Myocyte (in vitro differentiated cells): ENCODE measurements at regions not wholly inside any gene's neighbourhood (a gene's known extent, or its start where the extent isn't known, plus 50 kb on each side); places are given as distances from the start of the nearest gene placed in this dataset.
A peak's percentile ranks its signal among the peaks of the same experiment; 100 is the strongest.
"Not testable (repeated sequence)": the region's sequence is repeated elsewhere in the genome, so short reads cannot be mapped to it uniquely, and the experiment has no call there.

Experiments
- DNase-seq: peaks from one replicate; pipeline ENCODE4 v3.0.0-alpha.2; 2012; ENCODE audit warnings: low read depth

DNA sequence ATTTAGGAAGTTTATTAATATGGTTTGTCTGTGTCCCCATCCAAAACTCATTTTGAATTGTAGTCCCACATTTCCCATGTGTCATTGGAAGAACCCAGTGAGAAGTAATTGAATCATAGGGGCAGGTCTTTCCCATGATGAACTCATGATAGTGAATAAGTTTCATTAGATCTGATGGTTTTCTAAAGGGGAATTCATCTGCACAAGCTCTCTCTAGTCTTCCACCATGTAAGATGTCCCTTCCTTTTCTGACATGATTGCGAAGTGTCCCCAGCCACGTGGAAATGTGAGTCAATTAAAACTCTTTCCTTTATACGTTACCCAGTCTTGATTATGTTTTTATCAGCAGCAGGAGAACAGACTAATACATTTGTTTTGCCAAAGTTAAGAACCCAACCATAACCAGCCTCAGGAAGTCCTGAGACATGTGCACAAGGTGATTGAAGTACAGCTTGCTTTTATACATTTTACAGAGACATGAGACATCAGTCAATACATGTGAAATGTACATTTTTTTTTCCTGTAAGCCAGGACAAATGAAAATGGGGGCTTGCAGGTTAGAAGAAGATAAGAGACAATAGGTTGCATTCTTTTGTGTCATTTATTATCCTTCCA lies 1136.7 kb downstream of the TMEM121 start:
- DNase-seq = no peak

DNA sequence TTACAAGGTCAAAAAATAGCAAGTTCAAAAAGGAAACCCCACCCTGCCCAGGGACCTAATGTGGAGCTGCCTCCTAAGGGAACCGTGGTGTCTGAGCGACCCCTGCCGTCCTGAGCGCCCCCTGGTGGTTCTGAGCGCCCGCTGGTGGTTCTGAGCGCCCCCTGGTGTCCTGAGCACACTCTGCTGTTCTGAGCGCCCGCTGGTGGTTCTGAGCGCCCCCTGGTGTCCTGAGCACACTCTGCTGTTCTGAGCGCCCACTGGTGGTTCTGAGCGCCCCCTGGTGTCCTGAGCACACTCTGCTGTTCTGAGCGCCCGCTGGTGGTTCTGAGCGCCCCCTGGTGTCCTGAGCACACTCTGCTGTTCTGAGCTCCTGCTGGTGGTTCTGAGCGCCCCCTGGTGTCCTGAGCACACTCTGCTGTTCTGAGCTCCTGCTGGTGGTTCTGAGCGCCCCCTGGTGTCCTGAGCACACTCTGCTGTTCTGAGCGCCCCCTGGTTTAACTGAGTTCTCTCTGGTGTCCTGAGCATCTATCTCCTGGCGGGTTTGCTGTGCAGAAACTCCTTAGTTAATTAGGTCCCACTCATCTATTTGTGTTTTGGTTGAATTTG lies 1137.5 kb downstream of the TMEM121 start:
- not testable (repeated sequence) for DNase-seq

GRCh38 chr14:106665814-106666213 lies 1139.4 kb downstream of the TMEM121 start:
- no peak for DNase-seq

GRCh38 chr14:106666341-106666740 lies 1140.0 kb downstream of the TMEM121 start:
- DNase-seq = no peak

GRCh38 chr14:106670011-106670410 lies 1143.6 kb downstream of the TMEM121 start:
- DNase-seq = no peak

DNA sequence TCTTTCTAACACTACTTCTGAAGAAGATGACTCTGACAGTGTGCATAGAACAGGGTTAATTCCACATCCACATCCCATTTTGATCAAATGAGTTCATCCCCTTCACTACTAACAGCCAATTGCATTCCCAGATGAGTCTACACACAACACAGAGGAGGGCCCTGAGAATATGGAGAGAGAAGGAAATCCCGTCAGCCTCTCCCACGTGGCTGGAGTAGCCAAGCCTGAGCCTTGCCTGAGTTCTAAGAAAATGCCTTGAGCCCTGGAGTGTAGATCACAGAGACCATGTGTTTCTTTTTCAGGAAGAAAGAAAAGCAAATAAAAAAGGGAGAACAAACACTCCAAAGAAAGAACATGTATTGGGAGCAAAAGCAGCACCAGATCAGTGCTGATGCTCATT lies 1147.7 kb downstream of the TMEM121 start:
- DNase-seq = not testable (repeated sequence)

GRCh38 chr14:106674509-106675125 lies 1148.2 kb downstream of the TMEM121 start:
- not testable (repeated sequence) for DNase-seq

DNA sequence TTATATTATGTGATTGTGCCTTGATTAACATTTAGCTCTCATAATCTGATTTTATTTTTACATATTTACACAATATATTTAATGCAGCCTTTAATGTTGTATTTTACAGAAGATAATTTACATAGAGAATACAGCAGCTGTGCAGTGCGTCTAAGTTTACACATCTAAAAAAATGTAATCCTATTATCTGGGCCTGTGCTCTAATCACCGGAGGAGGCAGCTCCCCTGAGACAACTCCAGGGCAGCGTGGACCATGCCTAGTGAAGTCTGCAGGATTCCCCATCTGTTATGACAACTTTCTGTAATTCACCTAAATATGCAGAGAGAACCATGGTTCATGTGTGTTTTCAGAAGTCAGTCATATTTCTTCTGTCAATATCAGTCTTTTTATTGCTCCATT lies 1149.3 kb downstream of the TMEM121 start:
- DNase-seq = not testable (repeated sequence)

GRCh38 chr14:106679776-106680175 lies 1153.4 kb downstream of the TMEM121 start:
- no peak for DNase-seq

DNA sequence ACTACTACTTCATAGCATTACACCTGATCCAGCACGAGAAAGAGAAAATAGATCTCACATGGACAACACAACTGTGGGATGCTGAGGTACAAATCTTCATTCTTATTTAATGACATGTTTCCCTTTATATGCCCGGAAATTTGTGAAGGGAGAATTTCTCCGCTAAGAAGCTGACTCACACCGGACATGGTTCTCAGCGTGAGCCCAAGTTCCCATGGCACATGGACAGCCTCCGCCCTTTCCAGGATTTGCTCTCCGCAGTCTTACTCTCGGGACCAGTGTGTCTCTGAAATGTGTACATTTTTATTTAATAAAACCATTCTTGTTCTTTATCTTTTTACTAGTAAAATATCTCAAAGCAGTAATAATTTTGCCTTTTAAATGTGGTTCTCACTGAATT lies 1154.8 kb downstream of the TMEM121 start:
- DNase-seq = no peak

DNA sequence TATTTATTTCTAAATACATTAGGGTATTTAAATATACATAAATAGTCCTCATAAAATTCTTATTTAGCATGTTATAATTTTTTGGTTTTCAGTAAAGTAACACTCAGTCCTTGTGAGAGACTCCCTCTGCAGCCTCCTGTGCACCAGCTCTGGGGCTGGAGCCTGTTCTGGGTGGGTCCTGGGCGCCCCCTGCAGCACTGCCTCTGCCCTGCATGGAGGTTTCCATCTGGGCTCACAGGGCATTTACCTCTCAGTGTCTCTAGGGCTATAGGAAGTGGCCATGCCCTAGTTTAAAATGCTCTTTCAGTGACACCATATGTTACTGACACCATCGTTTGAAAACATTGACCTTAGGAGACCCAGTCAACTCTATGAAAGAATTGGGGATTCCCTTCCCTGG lies 1155.2 kb downstream of the TMEM121 start:
- DNase-seq = no peak

GRCh38 chr14:106683631-106684030 lies 1157.2 kb downstream of the TMEM121 start:
- DNase-seq = no peak

GRCh38 chr14:106686533-106686932 lies 1160.2 kb downstream of the TMEM121 start:
- no peak for DNase-seq

GRCh38 chr14:106690333-106690891 lies 1164.0 kb downstream of the TMEM121 start:
- no peak for DNase-seq

DNA sequence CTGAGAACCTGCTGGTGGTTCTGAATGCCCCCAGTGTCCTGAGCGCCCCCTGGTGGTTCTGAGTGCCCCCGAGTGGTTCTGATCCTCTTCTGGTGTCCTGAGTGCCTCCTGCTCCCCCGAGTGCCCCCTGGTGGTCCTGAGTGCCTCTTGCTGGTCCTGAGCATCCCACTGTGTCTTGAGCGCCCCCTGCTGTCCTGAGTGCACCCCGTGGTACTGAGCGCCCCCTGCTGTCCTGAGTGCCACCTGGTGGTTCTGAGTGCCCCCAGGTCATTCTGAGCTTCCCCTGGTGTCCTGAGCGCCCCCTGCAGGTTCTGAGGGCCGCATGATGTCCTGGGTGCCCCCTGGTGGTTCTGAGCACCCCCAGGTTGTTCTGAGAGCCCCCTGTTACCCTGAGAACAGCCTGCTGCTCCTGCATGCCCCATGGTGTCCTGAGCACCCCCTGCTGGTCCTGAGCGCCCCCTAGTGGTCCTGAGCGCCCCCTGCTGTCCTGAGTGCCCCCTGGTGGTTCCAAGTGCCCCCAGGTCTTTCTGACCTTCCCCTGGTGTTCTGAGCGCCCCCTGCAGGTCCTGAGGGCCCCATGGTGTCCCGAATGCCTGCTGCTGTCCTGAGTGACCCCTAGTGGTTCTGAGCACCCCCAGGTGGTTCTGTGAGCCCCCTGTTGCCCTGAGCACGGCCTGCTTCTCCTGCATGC lies 1165.4 kb downstream of the TMEM121 start:
- DNase-seq = no peak

DNA sequence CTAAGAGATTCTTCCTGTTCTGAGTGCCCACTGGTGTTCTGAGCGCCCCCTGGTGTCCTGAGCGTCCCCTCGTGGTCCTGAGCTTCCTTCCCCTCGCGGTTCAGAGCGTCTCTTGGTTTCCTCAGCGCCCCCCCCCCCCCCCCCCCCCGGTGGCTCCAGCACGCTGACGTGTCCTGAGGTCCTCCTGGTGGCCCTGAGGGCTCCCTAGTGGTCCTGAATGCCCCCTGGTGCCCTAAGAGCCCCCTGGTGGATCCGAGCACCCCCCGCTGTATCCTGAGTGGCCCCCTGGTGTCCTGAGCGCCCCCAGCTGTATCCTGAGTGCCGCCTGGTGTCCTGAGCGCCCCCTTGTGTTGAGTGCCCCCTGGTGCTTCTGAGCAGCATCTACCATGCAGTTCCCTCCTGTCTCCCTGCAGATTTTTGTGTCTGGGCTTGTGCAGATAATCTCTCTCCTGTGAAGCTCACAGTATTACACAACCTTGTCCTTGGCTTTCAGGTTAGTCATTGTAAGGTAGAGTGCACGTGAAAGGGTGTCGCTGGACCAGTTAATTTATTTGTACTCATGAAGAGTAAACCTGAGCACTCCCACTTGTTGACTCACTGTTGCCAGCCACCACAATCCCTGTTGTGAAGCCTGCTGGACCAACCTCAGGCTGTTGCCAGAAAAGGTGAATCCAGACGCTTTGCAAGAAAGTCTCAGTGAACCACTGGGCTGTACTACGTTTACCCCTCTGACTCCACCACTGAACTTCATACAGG lies 1168.4 kb downstream of the TMEM121 start:
- no peak for DNase-seq

GRCh38 chr14:106698620-106699267 lies 1172.4 kb downstream of the TMEM121 start:
- DNase-seq = peak; percentile 1

GRCh38 chr14:106703651-106704050 lies 1177.3 kb downstream of the TMEM121 start:
- not testable (repeated sequence) for DNase-seq

DNA sequence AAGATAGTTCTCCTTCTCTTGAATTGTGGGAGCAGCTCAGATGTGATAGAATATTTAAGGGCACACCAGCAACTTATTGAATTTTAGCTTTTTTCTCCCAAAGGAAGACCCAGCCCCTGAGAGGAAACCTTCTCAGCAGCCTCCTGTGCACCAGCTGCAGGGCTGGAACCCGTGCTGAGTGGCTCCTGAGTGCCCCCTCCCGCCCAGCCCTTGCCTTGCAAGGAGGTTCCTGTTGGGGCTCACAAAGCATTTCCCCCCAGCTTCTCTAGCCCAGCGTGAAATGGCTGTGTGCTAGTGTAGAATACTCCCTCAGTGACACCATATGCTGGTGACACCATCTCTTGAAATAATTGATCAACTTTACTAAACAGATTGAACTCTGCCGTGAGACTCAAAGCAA lies 1180.1 kb downstream of the TMEM121 start:
- not testable (repeated sequence) for DNase-seq

GRCh38 chr14:106710187-106710586 lies 1183.8 kb downstream of the TMEM121 start:
- DNase-seq = not testable (repeated sequence)

GRCh38 chr14:106712513-106712912 lies 1186.1 kb downstream of the TMEM121 start:
- DNase-seq = not testable (repeated sequence)
